K562 (cell line): ENCODE measurements at regions not wholly inside any gene's neighbourhood (a gene's known extent, or its start where the extent isn't known, plus 50 kb on each side); places are given as distances from the start of the nearest gene placed in this dataset.

ENCODE experiments used
- EHMT2 ChIP-seq: fragments of 450-650 bp; IDR thresholded peaks from 2 replicates; pipeline ENCODE4 v1.6.1; 2018; ENCODE audit warnings: antibody characterized with exemption
- GATA2 ChIP-seq: sonication (generic); formaldehyde crosslinking; IDR thresholded peaks from 2 replicates; pipeline ENCODE4 v1.4.0; 2020; ENCODE audit warnings: mild to moderate bottlenecking, missing genetic modification reagents
- HEY1 ChIP-seq: fragments of 250-450 bp; sonication (Bioruptor Pico); IDR thresholded peaks from 2 replicates; pipeline ENCODE4 v1.5.0; 2020; ENCODE audit warnings: mild to moderate bottlenecking, moderate library complexity, borderline replicate concordance
- JUND ChIP-seq, 2 experiments: IDR thresholded peaks; 2 replicates in 1 of 2; 3 replicates in 1 of 2; pipeline ENCODE4 v1.6.1; 2011; ENCODE audit warnings: borderline replicate concordance in 2 of 2, low read depth in 2 of 2, low read length in 2 of 2, improper control_type of control experiment in 1 of 2, missing biosample characterization in 1 of 2, missing genetic modification characterization in 1 of 2, missing genetic modification reagents in 1 of 2
- MTA1 ChIP-seq: fragments of 450-650 bp; IDR thresholded peaks from 2 replicates; pipeline ENCODE4 v1.6.1; 2017; ENCODE audit warnings: borderline replicate concordance
- POLR2AphosphoS5 ChIP-seq: IDR thresholded peaks from 2 replicates; pipeline ENCODE4 v1.6.1; 2011; ENCODE audit warnings: mild to moderate bottlenecking, low read depth, low read length, moderate library complexity; ENCODE audit not compliant: control insufficient read depth, insufficient read depth
- PTTG1 ChIP-seq: fragments of 450-650 bp; IDR thresholded peaks from 2 replicates; pipeline ENCODE4 v1.6.1; 2016; ENCODE audit warnings: low read depth, mild to moderate bottlenecking, missing genetic modification characterization, missing compliant biosample characterization
- ZNF76 ChIP-seq: fragments of 250-450 bp; sonication (Bioruptor Pico); IDR thresholded peaks from 2 replicates; pipeline ENCODE4 v1.4.0; 2020; ENCODE audit warnings: mild to moderate bottlenecking, moderate library complexity, borderline replicate concordance
- TF ChIP-seq, protein P1 (sequence below): sonication (generic); formaldehyde crosslinking; IDR thresholded peaks from 2 replicates; pipeline ENCODE4 v1.4.0; 2020; ENCODE audit warnings: mild to moderate bottlenecking, missing genetic modification reagents
- TF ChIP-seq, protein P2 (sequence below): fragments of 450-650 bp; formaldehyde crosslinking; IDR thresholded peaks from 2 replicates; pipeline ENCODE4 v1.4.0; 2020; ENCODE audit warnings: mild to moderate bottlenecking, moderate library complexity
- TF ChIP-seq, protein P3 (sequence below): sonication (generic); IDR thresholded peaks from 2 replicates; pipeline ENCODE4 v1.6.1; 2016
- TF ChIP-seq, protein P4 (sequence below): fragments of 200-600 bp; sonication (generic); IDR thresholded peaks from one replicate; pipeline ENCODE4 v1.6.1; 2012; ENCODE audit warnings: mild to moderate bottlenecking, low read depth, low read length, inconsistent platforms

DNA sequence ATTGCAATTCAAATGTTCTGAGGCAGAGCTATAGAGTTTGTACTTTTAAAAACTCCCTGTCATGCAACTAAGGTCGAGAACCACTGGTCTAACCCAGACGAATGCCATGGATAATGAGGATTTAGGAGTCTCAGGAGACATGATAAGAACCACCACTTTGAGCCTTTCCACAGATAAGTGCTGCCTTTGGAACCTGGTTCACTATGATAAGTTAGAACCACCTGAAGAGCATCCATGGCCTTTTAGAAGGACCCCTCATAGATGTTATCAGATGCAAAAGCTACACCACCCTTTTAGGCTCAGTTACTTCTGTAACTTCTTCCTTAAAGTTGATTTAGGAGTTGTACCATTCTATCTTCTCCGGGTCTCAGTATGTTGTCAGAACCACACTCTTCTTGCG, 350.6 kb upstream of the CCL2 start (continued):
- TF ChIP-seq, protein P1, sequence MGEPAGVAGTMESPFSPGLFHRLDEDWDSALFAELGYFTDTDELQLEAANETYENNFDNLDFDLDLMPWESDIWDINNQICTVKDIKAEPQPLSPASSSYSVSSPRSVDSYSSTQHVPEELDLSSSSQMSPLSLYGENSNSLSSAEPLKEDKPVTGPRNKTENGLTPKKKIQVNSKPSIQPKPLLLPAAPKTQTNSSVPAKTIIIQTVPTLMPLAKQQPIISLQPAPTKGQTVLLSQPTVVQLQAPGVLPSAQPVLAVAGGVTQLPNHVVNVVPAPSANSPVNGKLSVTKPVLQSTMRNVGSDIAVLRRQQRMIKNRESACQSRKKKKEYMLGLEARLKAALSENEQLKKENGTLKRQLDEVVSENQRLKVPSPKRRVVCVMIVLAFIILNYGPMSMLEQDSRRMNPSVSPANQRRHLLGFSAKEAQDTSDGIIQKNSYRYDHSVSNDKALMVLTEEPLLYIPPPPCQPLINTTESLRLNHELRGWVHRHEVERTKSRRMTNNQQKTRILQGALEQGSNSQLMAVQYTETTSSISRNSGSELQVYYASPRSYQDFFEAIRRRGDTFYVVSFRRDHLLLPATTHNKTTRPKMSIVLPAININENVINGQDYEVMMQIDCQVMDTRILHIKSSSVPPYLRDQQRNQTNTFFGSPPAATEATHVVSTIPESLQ: no peak
- 0 out of 2 replicates have a peak, but pooled peaks have one; percentile 31 for TF ChIP-seq GATA2
- TF ChIP-seq MTA1: peak; percentile 78; the same call in 1 of the 2 replicates
- TF ChIP-seq, protein P2, sequence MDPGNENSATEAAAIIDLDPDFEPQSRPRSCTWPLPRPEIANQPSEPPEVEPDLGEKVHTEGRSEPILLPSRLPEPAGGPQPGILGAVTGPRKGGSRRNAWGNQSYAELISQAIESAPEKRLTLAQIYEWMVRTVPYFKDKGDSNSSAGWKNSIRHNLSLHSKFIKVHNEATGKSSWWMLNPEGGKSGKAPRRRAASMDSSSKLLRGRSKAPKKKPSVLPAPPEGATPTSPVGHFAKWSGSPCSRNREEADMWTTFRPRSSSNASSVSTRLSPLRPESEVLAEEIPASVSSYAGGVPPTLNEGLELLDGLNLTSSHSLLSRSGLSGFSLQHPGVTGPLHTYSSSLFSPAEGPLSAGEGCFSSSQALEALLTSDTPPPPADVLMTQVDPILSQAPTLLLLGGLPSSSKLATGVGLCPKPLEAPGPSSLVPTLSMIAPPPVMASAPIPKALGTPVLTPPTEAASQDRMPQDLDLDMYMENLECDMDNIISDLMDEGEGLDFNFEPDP (CRISPR knock-in tag): no peak
- no peak for TF ChIP-seq PTTG1 (tag)
- peak; percentile 87 for TF ChIP-seq POLR2AphosphoS5
- TF ChIP-seq HEY1: peak; percentile 74; the same call in 1 of the 2 replicates
- TF ChIP-seq, protein P3, sequence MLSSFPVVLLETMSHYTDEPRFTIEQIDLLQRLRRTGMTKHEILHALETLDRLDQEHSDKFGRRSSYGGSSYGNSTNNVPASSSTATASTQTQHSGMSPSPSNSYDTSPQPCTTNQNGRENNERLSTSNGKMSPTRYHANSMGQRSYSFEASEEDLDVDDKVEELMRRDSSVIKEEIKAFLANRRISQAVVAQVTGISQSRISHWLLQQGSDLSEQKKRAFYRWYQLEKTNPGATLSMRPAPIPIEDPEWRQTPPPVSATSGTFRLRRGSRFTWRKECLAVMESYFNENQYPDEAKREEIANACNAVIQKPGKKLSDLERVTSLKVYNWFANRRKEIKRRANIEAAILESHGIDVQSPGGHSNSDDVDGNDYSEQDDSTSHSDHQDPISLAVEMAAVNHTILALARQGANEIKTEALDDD: peak; percentile 35; the same call in 1 of the 2 replicates
- TF ChIP-seq, protein P4, sequence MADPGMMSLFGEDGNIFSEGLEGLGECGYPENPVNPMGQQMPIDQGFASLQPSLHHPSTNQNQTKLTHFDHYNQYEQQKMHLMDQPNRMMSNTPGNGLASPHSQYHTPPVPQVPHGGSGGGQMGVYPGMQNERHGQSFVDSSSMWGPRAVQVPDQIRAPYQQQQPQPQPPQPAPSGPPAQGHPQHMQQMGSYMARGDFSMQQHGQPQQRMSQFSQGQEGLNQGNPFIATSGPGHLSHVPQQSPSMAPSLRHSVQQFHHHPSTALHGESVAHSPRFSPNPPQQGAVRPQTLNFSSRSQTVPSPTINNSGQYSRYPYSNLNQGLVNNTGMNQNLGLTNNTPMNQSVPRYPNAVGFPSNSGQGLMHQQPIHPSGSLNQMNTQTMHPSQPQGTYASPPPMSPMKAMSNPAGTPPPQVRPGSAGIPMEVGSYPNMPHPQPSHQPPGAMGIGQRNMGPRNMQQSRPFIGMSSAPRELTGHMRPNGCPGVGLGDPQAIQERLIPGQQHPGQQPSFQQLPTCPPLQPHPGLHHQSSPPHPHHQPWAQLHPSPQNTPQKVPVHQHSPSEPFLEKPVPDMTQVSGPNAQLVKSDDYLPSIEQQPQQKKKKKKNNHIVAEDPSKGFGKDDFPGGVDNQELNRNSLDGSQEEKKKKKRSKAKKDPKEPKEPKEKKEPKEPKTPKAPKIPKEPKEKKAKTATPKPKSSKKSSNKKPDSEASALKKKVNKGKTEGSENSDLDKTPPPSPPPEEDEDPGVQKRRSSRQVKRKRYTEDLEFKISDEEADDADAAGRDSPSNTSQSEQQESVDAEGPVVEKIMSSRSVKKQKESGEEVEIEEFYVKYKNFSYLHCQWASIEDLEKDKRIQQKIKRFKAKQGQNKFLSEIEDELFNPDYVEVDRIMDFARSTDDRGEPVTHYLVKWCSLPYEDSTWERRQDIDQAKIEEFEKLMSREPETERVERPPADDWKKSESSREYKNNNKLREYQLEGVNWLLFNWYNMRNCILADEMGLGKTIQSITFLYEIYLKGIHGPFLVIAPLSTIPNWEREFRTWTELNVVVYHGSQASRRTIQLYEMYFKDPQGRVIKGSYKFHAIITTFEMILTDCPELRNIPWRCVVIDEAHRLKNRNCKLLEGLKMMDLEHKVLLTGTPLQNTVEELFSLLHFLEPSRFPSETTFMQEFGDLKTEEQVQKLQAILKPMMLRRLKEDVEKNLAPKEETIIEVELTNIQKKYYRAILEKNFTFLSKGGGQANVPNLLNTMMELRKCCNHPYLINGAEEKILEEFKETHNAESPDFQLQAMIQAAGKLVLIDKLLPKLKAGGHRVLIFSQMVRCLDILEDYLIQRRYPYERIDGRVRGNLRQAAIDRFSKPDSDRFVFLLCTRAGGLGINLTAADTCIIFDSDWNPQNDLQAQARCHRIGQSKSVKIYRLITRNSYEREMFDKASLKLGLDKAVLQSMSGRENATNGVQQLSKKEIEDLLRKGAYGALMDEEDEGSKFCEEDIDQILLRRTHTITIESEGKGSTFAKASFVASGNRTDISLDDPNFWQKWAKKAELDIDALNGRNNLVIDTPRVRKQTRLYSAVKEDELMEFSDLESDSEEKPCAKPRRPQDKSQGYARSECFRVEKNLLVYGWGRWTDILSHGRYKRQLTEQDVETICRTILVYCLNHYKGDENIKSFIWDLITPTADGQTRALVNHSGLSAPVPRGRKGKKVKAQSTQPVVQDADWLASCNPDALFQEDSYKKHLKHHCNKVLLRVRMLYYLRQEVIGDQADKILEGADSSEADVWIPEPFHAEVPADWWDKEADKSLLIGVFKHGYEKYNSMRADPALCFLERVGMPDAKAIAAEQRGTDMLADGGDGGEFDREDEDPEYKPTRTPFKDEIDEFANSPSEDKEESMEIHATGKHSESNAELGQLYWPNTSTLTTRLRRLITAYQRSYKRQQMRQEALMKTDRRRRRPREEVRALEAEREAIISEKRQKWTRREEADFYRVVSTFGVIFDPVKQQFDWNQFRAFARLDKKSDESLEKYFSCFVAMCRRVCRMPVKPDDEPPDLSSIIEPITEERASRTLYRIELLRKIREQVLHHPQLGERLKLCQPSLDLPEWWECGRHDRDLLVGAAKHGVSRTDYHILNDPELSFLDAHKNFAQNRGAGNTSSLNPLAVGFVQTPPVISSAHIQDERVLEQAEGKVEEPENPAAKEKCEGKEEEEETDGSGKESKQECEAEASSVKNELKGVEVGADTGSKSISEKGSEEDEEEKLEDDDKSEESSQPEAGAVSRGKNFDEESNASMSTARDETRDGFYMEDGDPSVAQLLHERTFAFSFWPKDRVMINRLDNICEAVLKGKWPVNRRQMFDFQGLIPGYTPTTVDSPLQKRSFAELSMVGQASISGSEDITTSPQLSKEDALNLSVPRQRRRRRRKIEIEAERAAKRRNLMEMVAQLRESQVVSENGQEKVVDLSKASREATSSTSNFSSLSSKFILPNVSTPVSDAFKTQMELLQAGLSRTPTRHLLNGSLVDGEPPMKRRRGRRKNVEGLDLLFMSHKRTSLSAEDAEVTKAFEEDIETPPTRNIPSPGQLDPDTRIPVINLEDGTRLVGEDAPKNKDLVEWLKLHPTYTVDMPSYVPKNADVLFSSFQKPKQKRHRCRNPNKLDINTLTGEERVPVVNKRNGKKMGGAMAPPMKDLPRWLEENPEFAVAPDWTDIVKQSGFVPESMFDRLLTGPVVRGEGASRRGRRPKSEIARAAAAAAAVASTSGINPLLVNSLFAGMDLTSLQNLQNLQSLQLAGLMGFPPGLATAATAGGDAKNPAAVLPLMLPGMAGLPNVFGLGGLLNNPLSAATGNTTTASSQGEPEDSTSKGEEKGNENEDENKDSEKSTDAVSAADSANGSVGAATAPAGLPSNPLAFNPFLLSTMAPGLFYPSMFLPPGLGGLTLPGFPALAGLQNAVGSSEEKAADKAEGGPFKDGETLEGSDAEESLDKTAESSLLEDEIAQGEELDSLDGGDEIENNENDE: no peak
- TF ChIP-seq JUND (IDR thresholded peaks at IDR 0.05; ENCODE audit: borderline replicate concordance, low read depth, low read length): peak; percentile 53; the same call in 1 of the 2 replicates
- TF ChIP-seq JUND (tag; IDR thresholded peaks at IDR 0.05; ENCODE audit: borderline replicate concordance, low read depth, low read length): peak; percentile 58; the same call in 1 of the 3 replicates
- no peak for TF ChIP-seq ZNF76 (CRISPR knock-in tag)
- no peak for TF ChIP-seq EHMT2
